ENCODE measurements at regions not wholly inside any gene's neighbourhood (a gene's known extent, or its start where the extent isn't known, plus 50 kb on each side); places are given as distances from the start of the nearest gene placed in this dataset.

DNA sequence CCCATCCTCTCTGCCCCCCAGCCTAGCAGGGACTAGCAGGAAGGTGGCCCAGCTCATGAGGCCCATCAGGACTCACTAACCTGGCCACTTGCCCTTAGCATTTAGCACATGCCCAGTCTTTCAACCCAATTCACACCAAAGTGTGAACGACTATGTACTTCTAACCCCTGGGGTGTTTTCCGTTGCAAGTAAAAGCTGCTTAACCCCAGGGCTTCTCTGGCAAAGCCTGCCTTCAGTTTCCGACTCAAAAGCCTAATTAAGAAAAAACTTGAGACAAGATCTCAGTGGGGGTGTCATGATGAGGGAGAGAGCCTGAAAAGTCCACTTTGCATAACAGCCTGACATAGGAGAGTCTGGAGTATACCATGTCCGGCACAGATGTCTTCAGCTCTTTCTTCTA is 347.8 kb downstream of the MN1 start:
- no peak overlapping the region for H3K27ac ChIP-seq (ENCODE audit: low read depth, low read length, severe bottlenecking)
- H3K9me3 ChIP-seq (ENCODE audit: control insufficient read depth, low read length) = no peaks in the 10 kb centered on the region
- no peaks in the 10 kb centered on the region for H3K36me3 ChIP-seq (ENCODE audit: control insufficient read depth, insufficient read depth, low read length)
- H3K4me1 ChIP-seq (ENCODE audit: control insufficient read depth, insufficient read depth, low read length, poor library complexity, severe bottlenecking) = peaks cover 15% of the 10 kb centered on the region
- no peak overlapping the region for H3K4me3 ChIP-seq (ENCODE audit: extremely low read depth, insufficient read depth, low read length, poor library complexity, severe bottlenecking)
- 31 to 54% methylated on average over 2 to 3 of the region's 4 CpGs for WGBS, 2 experiments (ENCODE audit: insufficient coverage in 2 of 2)

DNA sequence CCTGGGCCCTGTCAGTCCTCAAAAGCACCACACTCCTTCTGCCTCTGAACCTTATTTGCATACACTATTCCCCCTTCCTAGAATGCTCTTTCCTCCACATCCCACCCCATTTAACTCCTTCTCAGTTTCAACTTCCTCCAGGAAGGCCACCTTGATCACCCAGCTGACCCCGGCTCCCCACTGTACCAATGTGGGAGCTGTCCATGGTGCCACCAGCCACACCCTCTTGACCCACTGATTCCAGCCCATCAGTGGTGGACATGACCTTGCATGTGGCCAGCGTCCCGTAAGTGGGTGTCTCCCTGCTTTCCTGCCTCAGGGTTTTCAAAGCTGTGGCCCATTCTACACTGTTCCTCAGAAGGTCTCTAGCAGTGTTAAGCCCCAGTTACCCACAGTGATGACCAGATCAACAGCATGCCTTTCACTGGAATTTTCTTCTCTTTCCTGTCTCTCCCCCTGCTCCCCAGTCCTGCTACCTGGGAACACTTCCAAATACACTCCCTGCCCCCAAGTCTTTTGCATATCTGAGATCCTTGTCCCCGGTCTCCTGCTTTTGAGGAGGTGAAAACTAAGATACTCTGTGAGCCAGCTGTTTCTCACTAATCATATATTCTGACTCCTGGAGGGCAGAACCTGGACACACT is 346.6 kb downstream of the MN1 start:
- H3K4me1 ChIP-seq (ENCODE audit: control insufficient read depth, insufficient read depth, low read length, poor library complexity, severe bottlenecking) = peaks cover 15% of the 10 kb centered on the region
- no peak overlapping the region for H3K4me3 ChIP-seq (ENCODE audit: extremely low read depth, insufficient read depth, low read length, poor library complexity, severe bottlenecking)
- H3K36me3 ChIP-seq (ENCODE audit: control insufficient read depth, insufficient read depth, low read length) = no peaks in the 10 kb centered on the region
- H3K9me3 ChIP-seq (ENCODE audit: control insufficient read depth, low read length) = no peaks in the 10 kb centered on the region
- no peak overlapping the region for H3K27ac ChIP-seq (ENCODE audit: low read depth, low read length, severe bottlenecking)
- WGBS, 2 experiments (ENCODE audit: insufficient coverage in 2 of 2) = 80% methylated on average over 3 of the region's 4 CpGs

DNA sequence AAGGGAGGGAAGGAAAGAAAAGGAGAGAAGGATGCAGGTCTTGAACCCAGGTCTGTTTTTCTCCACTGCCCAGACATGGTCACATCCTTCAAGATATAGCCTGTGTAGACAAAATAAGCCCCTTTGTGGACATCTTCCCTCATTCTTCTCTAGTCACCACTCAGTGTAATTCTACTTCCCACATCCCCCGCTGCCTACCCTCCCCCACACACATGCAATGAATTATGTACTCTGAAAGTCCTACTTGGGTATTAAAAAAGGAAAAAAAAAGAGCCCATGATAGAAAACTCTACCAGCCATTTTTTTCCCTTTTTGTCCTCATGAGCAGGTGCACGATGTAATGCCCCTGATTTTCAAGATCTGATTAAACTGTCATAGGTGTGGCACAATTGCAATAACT is 346.0 kb downstream of the MN1 start:
- Histone ChIP-seq H3K9me3 (ENCODE audit: control insufficient read depth, low read length) (no peaks in the 10 kb centered on the region), H3K4me1 (ENCODE audit: control insufficient read depth, insufficient read depth, low read length, poor library complexity, severe bottlenecking) (peaks cover 16% of the 10 kb centered on the region), H3K4me3 (ENCODE audit: extremely low read depth, insufficient read depth, low read length, poor library complexity, severe bottlenecking) (no peak overlapping the region), H3K36me3 (ENCODE audit: control insufficient read depth, insufficient read depth, low read length) (no peaks in the 10 kb centered on the region), H3K27ac (ENCODE audit: low read depth, low read length, severe bottlenecking) (no peak overlapping the region)
- no CpG with 5 or more reads among the region's 2 CpGs for WGBS, 2 experiments (ENCODE audit: insufficient coverage in 2 of 2)

DNA sequence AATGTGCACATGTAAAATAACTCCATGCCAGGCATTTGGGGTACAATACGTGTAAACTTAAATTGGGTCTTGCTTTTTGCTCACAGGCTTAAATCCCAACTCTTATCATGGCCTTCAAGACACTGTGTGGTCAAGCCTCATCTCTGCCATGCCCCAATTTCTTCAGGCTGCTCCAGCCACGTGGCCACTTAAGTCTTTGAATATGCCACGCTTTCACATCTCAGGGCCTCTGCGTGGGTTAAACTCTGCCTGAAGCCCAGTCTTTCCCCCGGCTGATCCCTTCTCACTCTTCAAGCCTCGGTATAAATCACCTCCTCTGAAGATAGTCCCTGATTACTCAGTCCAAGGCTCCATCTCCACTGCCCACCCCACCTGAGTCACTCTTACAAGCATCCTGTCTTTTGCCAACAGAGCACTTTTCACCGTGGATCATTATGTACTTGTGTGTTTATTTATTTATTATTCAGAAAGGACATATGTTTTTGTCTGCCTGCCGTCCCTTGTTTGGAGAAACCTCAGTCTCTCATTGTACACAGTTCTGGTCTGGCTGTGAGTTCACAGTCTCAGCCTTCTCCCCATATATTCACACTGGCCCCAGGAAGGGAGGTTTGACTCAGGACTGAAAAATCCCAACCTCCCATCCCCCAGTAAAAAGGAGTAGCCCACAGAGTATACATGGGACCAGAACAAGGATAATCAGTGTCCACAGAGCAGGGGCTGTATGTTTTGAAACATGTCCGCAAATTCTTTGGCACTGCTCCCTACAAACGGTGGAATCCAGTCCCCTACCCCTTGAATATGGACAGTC is 344.7 kb downstream of the MN1 start:
- peaks cover 28% of the 10 kb centered on the region for H3K4me1 ChIP-seq (ENCODE audit: control insufficient read depth, insufficient read depth, low read length, poor library complexity, severe bottlenecking)
- 70 to 71% methylated on average over 6 to 7 of the region's 10 CpGs for WGBS, 2 experiments (ENCODE audit: insufficient coverage in 2 of 2)
- no peak overlapping the region for H3K4me3 ChIP-seq (ENCODE audit: extremely low read depth, insufficient read depth, low read length, poor library complexity, severe bottlenecking)
- no peaks in the 10 kb centered on the region for H3K9me3 ChIP-seq (ENCODE audit: control insufficient read depth, low read length)
- peak overlapping the region; percentile 92 for H3K27ac ChIP-seq (ENCODE audit: low read depth, low read length, severe bottlenecking)
- no peaks in the 10 kb centered on the region for H3K36me3 ChIP-seq (ENCODE audit: control insufficient read depth, insufficient read depth, low read length)

DNA sequence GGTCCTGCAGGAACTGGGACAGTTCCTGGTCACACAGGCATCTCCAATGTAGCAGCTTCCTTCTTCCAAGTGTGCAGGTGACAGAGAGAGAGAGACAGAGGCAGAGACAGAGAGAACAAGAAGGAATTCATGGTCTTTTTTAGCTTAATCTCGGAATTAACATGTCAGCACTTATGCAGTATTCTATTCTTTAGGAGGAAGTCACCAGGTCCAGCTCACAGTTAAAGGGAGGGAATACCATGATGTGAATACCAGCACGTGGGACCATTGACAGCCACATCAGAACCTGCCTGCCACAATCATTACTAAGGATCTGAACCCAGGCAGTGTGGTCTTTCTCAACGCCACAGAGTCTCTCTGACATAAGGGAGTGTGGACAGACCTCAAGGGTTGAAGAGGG is 341.6 kb downstream of the MN1 start:
- 83% methylated on average over 1 of the region's 3 CpGs; no CpG with 5 or more reads in 1 of the 2 experiments for WGBS, 2 experiments (ENCODE audit: insufficient coverage in 2 of 2)

DNA sequence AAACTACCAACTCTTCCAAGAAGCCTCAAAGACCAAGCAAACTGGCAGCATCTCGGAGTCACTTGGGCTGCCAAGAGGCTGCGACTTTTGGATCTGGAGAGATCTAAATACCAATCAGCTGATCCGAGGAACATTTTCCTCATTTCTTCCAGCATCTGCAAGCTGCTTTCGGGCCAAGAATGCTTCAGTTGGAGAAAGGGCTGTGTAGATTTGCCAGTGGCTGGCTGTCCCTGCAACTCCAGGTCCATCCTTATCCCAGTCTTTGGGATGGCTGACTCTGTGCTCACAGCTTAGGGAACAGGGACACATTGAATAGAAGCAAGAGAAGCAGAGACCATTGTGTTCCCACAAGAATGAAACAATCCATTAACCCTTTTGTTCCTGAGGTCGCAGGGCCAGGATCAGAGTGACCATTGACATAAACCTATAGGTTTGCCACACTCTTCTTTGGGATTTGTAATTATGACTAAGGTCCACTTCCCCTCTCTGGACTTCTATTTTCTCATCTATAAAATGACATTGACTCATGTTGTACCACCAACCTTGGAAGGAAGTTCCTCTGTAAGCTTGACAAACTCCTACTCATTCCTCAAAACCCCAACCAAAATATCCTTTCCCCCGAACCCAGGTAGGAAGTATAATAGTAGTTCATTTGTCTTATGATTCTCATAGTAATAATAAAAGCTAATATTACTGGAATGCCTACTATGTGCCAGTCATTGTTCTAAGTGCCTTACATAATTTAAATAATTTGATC is 340.8 kb downstream of the MN1 start:
- 71% methylated on average over 4 of the region's 6 CpGs; no CpG with 5 or more reads in 1 of the 2 experiments for WGBS, 2 experiments (ENCODE audit: insufficient coverage in 2 of 2)
- Histone ChIP-seq H3K4me3 (ENCODE audit: extremely low read depth, insufficient read depth, low read length, poor library complexity, severe bottlenecking) (no peak overlapping the region), H3K27ac (ENCODE audit: low read depth, low read length, severe bottlenecking) (peak overlapping the region; percentile 85), H3K9me3 (ENCODE audit: control insufficient read depth, low read length) (no peaks in the 10 kb centered on the region), H3K36me3 (ENCODE audit: control insufficient read depth, insufficient read depth, low read length) (no peaks in the 10 kb centered on the region), H3K4me1 (ENCODE audit: control insufficient read depth, insufficient read depth, low read length, poor library complexity, severe bottlenecking) (peaks cover 39% of the 10 kb centered on the region)

More for the DNA sequence above, 341.6 kb downstream of the MN1 start:
- H3K27ac ChIP-seq (ENCODE audit: low read depth, low read length, severe bottlenecking) = no peak overlapping the region
- H3K36me3 ChIP-seq (ENCODE audit: control insufficient read depth, insufficient read depth, low read length) = no peaks in the 10 kb centered on the region
- H3K9me3 ChIP-seq (ENCODE audit: control insufficient read depth, low read length) = no peaks in the 10 kb centered on the region
- no peak overlapping the region for H3K4me3 ChIP-seq (ENCODE audit: extremely low read depth, insufficient read depth, low read length, poor library complexity, severe bottlenecking)
- H3K4me1 ChIP-seq (ENCODE audit: control insufficient read depth, insufficient read depth, low read length, poor library complexity, severe bottlenecking) = peaks cover 39% of the 10 kb centered on the region

DNA sequence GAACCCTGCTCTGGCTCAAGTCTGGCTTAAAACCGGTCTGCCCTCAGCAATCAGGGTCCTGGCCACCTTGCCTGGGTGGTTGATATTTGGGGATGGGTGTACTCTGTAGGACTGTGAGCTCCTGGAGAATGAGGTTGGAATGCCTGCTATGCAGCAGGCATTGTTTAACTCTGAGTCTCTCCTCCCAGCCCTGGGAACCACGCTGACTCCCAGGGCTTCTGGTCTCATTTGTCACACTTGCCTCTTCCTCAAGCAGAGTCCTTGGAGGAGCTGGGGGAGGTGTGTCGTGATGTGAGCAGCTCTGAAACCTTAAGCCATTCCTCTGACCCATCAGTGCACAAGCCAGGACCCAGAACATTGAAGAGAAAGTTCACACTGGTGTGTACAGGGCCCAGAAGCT is 340.1 kb downstream of the MN1 start:
- no peak overlapping the region for H3K4me3 ChIP-seq (ENCODE audit: extremely low read depth, insufficient read depth, low read length, poor library complexity, severe bottlenecking)
- no CpG with 5 or more reads among the region's 3 CpGs for WGBS, 2 experiments (ENCODE audit: insufficient coverage in 2 of 2)
- H3K9me3 ChIP-seq (ENCODE audit: control insufficient read depth, low read length) = no peaks in the 10 kb centered on the region
- peak overlapping the region; percentile 85 for H3K27ac ChIP-seq (ENCODE audit: low read depth, low read length, severe bottlenecking)
- H3K36me3 ChIP-seq (ENCODE audit: control insufficient read depth, insufficient read depth, low read length) = no peaks in the 10 kb centered on the region
- peaks cover 39% of the 10 kb centered on the region for H3K4me1 ChIP-seq (ENCODE audit: control insufficient read depth, insufficient read depth, low read length, poor library complexity, severe bottlenecking)

DNA sequence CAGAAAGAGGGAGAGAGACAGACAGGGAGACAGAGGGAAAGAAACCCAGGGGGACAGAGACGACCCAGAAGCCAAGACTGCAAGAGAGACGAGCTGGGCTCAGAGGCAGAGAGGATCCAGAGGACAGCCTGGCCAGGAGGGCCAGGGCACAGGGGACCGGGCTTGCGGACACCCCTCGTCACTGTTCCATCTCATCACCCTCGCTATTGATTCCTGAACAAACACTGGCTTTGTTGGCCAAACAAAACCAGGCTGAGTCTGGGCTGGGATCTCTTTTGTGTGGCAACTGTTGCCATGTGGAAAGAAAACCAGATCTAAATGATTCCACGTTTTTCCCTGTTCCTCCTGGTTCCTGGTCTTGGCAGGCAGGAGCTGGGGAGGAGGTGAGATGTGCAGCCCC is 339.4 kb downstream of the MN1 start:
- no peak overlapping the region for H3K4me3 ChIP-seq (ENCODE audit: extremely low read depth, insufficient read depth, low read length, poor library complexity, severe bottlenecking)
- no peaks in the 10 kb centered on the region for H3K36me3 ChIP-seq (ENCODE audit: control insufficient read depth, insufficient read depth, low read length)
- 54 to 75% methylated on average over 5 to 6 of the region's 7 CpGs for WGBS, 2 experiments (ENCODE audit: insufficient coverage in 2 of 2)
- H3K27ac ChIP-seq (ENCODE audit: low read depth, low read length, severe bottlenecking) = peak overlapping the region; percentile 85
- peaks cover 34% of the 10 kb centered on the region for H3K4me1 ChIP-seq (ENCODE audit: control insufficient read depth, insufficient read depth, low read length, poor library complexity, severe bottlenecking)
- H3K9me3 ChIP-seq (ENCODE audit: control insufficient read depth, low read length) = no peaks in the 10 kb centered on the region

DNA sequence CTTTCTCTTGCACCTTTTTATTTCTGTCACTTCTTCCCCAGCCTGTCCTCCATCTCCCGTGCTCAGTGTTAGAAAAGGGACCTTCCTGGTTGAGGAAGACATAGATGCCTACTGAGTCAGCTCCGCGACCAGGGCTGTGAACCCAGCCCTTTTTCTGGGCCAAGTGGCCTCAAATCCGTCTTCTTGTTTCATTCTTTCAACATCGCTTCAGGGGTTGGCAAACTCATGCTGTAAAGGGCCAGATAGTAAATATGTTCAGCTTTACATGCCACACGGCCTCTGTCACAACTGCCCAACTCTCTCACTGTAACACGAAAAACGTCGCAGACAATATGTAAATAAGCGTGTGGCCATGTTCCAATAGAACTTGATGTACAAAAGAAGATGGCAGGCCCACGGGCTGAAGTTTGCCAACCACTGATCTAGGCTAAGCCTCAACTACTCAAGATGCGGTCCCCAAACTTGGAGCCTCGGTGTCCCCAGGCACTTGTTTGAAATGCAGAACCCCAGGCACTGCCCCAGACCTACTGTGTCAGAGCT is 338.4 kb downstream of the MN1 start:
- no peak overlapping the region for H3K4me3 ChIP-seq (ENCODE audit: extremely low read depth, insufficient read depth, low read length, poor library complexity, severe bottlenecking)
- peaks cover 24% of the 10 kb centered on the region for H3K4me1 ChIP-seq (ENCODE audit: control insufficient read depth, insufficient read depth, low read length, poor library complexity, severe bottlenecking)
- no peak overlapping the region for H3K27ac ChIP-seq (ENCODE audit: low read depth, low read length, severe bottlenecking)
- no peaks in the 10 kb centered on the region for H3K9me3 ChIP-seq (ENCODE audit: control insufficient read depth, low read length)
- 92% methylated on average over 9 to 13 of the region's 13 CpGs for WGBS, 2 experiments (ENCODE audit: insufficient coverage in 2 of 2)
- no peaks in the 10 kb centered on the region for H3K36me3 ChIP-seq (ENCODE audit: control insufficient read depth, insufficient read depth, low read length)

DNA sequence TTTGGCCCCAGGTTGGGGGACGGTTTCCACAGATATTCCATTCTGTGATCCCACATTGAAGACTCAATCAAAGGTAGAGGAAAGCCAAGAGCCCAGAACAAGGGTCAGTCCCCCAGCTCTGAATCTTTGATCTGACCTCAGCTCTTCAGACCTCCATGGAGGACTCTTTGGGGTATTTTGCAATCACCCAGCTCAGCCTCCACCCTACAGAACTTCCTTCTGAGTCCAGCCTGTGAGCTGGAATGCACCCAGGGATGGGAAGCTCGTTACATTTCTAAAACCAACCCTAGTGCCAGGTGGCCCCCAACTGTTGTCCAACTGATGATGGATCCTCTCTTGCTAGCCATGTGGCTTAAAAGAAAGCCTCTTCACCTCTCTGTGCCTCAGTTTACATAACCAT is 335.3 kb downstream of the MN1 start:
- Histone ChIP-seq H3K9me3 (ENCODE audit: control insufficient read depth, low read length) (no peaks in the 10 kb centered on the region), H3K4me1 (ENCODE audit: control insufficient read depth, insufficient read depth, low read length, poor library complexity, severe bottlenecking) (peaks cover 16% of the 10 kb centered on the region), H3K4me3 (ENCODE audit: extremely low read depth, insufficient read depth, low read length, poor library complexity, severe bottlenecking) (no peak overlapping the region), H3K27ac (ENCODE audit: low read depth, low read length, severe bottlenecking) (no peak overlapping the region), H3K36me3 (ENCODE audit: control insufficient read depth, insufficient read depth, low read length) (no peaks in the 10 kb centered on the region)
- 100% methylated on average over 2 of the region's 2 CpGs for WGBS, 2 experiments (ENCODE audit: insufficient coverage in 2 of 2)
